Esophagus mucosa (tissue), 1 donor: ENCODE measurements at regions not wholly inside any gene's neighbourhood (a gene's known extent, or its start where the extent isn't known, plus 50 kb on each side); places are given as distances from the start of the nearest gene placed in this dataset.
"Not testable (repeated sequence)": the region's sequence is repeated elsewhere in the genome, so short reads cannot be mapped to it uniquely, and the experiment has no call there.

Experiments
- ATAC-seq: fragments of 200-7000 bp; cut with Tn5 transposase; one replicate; pipeline ENCODE4 v1.9.1; 2020
- donor health status: DM: yes; HTN: yes; CAD: no.

DNA sequence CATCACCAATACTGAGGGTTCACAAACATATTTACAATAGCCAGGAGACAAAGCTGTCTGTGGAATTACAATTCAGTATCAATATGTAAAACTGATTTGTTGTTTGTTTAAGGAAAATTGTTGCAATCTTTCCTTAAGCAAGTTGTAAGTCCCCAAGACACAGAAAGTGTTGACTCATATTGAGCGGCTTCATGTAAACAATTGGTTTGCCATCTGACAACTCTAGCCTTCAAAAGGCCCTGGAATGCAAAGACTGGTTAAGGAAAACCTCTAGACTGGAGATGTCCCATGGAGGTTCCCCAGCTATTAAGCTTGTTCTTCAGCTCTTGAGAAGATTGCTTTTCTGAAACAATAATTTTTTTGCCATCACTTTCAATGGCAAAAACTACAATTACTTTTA, 283.7 kb upstream of the PROK2 start:
- no peak for ATAC-seq

DNA sequence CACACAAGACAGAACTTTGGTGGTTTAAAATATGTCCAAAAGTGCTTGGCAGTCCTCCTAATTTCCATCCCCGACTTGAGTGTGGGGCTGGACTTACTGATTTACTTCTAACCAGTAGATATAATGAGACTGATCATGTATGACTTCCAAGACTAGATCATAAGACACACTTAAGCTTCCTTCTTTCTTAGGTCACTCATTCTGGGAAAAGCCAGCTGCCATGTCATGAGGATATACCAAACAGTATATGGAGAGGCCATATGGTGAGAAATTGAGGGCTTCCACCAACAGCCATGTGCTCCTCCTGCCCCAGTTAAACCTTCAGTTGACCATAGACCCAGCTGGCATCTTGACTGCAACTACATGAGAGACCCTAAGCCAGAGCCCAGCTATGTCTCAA, 282.8 kb upstream of the PROK2 start:
- ATAC-seq, result no peak

DNA sequence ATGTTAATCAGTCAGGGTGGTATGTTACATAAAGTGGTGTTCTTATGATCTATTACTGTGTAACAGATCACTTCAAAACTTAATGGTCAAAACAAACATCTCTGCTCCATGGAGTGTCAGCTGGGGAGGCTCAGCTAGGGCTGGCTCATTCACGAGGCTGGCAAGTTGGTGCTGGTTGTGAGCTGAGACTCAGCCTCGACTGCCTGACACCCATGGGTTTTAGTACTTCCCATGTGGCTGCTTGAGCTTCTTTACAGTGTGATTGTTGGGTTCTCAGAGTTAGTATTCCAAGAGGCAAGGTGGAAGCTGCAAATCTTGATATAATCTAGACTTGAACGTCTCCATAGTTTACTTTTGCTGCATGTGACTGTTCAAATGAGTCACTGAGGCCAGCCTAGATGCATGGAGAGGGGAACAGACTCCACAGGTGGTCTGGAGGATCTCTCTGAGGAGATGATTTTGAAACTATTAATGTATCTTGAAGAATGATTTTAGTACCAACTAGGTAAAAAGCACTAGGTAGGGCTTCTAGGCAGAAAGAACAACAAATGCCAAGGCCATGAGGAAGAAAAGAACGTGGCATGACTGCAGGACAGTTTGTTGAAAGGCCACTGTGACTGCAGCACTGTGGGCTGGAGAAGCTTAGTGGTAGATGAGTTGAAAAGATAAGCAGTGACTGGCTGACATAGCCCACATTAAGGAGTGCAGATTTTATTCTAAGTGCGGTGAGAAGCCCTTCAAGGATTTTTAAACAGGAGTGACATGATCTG, 281.1 kb upstream of the PROK2 start:
- no peak for ATAC-seq

DNA sequence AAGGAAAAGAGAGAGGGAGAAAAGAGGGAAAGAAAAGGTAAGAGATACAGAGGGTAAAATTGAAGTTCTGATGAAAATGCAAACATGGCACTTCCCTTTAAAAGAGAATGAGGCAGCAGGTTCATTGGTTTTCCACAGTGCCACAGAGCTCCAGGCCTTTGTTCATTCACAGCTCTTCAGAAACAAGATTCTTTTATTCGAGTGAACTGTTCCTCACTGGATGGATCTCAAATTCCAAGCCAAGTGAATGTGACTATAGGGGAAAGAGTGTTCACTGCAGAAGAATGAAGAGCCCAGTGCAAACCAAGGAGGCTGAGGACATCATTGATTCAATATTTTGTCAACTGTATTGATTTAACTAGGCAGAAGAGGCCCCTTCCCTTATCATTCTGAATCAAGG, 280.3 kb upstream of the PROK2 start:
- ATAC-seq, result no peak

DNA sequence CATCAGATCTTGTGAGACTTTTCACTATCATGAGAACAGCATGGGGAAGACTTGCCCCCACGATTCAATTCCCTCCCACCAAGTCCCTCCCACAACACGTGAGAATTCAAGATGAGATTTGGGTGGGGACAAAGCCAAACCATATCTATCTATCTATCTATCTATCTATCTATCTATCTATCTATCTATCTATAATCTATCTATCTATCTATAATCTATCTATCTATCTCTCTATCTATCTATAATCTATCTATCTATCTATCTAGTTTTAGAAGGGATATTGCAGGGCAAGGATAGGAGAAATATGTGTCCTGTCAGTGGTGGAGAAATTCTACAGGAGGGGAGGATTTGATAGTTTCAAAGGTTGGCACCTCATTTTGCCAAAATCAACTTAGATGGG, 279.8 kb upstream of the PROK2 start:
- ATAC-seq, result not testable (repeated sequence)

DNA sequence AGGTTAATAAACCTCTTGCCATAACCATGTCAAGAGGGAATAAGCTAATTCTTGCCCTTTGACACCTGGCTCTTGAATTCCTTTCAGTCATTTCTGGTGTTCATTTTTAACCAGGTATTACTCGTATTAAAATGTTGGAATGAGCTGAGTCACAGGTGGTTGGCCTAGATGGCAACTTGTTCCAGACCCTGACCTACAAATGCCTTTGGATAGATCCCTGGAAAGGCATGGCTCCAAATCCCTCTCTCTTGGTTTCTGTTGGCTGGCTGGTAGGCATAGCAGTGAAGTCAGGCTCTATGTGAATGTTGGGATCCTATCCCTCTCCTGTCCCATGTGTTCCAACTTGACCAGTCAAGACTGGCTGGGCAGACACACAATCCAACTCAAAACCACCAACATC, 277.1 kb upstream of the PROK2 start:
- no peak for ATAC-seq

DNA sequence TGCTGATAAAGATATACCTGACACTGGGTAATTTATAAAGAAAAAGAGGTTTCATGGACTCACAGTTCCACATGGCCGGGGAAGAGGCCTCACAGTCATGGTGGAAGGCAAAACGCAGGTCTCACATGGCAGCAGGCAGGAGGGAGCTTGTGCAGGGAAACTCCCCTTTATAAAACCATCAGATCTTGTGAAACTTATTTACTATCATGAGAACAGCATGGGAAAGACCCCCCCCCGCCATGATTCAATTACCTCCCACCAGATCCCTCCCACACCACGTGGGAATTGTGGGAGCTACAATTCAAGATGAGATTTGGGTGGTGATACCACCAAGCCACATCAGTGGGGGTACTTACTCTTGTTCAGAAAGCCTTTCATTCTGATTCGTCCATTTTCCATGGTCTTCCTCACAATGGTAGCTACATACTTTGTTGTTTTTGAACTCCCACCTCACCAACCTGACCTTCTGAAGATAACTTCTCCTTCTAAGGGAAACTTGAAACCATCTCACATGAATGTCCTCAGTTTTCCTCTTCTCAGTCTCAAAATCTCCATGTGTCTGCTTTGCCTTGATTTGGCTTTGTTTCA, 275.6 kb upstream of the PROK2 start:
- no peak for ATAC-seq

DNA sequence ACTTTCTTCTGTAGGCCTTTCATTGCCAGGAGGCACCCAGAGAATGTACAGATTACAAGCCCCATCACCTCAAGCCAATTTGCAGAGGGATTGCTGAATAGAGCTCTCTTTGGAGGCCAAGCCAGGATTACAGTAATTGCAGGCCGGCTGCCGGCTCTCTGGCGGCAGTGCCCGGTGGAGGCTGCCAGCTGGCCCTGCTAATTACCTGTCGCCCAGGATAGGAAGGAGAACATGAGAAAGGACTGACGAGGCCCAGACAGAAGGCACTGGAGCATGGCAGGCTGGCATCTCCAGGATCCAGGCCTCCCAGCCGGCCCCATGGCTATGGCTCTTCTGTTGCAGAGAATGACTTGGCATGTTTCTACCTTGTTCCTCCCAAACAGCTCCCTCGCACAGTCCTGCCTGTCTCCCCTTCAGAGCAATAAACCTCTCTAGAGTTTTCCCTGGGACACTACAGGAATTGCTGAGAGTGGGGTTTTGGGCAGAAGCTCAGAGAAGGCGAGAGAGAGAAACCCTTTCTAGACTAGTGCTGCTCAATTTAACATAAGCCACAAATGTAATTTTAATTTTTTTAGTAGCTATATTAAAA, 273.6 kb upstream of the PROK2 start:
- ATAC-seq, result no peak

DNA sequence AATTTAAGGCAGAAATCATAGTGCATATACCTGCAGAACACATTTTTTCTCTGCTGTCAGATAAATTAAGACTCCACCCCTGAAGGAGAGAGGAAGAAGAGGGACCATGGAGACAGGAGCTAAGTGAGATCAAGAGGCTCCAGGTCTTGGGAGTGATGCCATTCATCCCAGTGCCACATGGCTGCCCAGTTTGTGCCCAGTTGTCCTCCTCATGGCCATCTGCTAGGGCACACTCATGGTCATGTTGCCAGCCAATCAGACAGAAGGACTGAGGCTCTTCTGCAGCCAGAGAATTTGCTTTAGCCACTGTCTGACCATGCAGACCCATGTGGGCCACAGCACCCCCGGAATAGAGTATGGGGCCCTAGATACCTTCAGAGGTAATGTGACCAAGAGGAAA, 270.5 kb upstream of the PROK2 start:
- no peak for ATAC-seq

DNA sequence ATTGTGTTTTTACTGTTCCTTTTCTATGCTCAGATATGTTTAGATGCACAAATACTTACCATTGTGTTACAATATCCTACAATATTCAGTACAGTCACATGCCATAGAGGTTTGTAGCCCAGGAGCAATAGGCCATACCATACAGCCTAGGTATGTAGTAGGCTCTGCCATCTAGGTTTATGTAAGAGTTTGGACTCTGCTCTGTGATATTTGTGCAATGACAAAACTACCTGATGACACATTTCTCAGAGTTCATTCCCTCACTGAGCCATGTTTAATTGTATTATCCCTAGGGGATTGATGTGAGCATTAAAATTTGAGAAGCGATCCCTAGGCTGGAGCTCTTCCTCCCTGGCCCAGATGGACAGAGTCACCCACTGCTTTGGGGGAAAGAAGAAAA, 270.0 kb upstream of the PROK2 start:
- ATAC-seq, result no peak

DNA sequence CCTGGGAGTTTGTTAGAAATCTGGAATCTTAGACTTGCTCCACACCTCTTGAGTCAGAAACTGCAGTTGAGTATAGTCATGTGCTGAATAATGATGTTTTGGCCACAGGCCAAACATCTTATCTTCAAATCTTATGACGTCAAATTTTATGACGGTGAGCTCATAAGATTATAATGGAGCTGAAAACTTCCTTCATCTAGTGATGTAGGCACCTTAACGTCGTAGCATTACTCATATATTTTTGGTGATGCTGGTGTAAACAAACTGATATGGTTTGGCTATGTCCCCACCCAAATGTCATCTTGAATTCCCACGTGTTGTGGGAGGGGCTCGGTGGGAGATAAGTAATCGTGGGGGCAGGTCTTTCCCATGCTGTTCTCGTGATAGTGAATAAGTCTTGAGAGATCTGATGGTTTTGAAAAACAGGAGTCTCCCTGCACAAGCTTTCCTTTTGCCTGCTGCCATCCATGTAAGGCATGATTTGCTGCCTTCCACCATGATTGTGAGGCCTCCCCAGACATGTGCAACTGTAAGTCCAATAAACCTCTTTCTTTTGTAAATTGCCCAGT, 268.0 kb upstream of the PROK2 start:
- no peak for ATAC-seq

DNA sequence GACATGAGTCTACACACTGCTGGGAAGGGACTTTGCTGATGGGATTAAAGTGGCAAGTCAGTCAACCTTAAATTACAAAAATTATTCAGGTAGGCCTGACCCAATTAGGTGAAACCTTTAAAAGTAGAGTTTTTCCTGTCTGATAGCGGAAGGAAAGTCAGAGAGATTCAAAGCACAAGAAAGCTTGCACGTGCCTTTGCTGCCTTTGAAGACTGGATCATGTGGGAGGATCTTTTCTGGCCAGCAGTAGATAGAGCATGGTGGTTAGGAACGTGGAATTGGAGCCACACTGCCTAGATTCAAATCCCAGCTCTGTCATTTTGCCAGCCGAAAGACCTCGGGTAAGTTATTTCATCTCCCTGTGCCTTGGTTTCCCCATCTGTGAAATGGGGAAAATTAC, 265.8 kb upstream of the PROK2 start:
- ATAC-seq, result no peak

DNA sequence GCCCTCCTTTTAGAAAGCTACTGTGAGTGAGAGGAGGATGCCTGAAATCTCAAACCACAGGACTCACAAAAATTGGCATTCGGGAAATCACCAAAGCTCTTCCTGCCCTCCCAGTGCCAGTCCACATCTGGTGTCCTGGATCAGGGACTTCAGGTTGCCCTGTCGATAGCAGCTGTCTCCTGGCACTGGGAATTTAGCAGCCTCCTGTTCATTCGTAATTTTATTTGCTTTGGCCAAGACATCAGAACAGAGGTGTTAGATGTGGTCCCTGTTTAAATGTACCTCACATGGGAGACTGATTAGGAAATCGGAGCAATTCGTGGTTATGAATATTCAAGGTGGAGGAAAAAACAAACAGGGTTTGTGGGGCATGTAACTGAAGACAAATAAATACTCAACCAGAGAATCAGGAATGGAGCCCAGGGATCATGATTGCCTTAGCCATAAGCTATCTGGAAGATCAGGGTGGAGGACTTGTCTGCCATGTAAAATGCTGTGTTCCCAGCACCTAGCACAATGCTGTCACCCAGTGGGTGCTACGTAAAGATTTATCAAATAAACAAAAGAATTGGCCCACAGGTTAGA, 265.2 kb upstream of the PROK2 start:
- no peak for ATAC-seq

DNA sequence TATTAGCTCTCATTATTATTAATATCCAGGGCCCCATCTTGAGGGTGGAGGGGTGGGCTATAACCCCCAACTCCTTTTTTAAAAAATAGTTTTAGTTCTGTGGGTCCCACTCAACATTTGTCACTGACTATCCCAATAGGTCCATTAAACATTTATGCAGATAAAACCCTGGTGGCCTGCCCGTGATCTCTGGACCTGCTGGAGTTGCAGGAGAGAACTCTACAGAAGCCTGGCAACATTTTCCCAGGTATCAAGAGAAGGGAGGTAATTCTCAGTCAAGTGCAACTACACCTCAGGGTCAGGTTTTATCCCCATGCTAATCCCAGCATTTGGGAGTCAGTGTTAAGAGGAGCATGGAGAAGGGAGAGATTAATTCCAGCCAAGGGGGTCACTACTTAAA, 264.4 kb upstream of the PROK2 start:
- no peak for ATAC-seq

DNA sequence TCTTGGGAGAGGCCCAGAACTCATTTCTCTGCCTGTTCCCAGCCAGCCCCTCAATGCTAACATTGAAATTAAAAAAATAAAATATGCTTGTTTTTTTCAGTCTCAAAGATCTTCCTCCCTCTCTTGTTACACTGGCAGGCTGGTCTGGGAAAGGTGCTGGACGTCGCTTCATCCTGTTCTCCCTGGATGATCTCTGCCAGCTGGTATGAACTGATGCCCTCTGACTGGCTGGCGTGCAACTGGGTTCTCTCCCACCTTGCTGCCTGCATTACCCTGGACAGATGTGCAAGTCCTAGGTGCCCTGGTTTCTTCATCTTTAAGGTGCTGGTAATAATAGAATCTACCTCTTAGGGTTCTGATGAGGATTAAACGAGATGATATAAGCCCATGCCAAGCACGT, 263.9 kb upstream of the PROK2 start:
- no peak for ATAC-seq

DNA sequence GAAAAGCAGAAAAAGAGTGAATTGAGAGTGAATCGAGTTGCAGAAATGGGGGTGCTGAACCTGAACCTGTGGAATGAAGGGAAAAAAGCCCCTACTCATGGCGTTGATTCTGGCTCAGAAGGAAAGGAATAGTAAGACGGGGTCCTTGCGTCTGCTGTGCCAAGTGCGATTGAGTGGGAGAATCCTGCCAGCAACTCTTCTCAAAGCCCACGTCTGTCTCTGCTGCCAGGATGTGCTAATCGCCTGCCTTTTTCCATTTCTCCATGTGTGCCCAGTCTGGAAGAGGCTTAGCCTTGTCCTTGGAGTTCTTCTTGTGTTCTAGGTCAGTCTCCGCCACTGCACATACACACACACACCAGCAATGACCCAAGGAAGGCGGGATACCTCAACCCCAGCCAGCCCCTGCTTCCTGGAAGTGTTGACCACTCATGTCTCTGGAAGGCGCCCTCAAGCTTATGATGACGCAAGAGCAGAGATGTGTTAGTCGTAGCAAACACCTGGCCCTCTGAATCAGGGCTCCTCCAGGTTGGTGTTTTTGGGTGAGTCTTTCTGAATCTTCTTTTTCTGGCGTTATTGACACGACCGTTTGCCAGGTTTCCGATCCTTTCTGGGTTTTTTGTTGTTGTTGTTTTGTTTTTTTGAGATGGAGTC, 262.4 kb upstream of the PROK2 start:
- no peak for ATAC-seq

DNA sequence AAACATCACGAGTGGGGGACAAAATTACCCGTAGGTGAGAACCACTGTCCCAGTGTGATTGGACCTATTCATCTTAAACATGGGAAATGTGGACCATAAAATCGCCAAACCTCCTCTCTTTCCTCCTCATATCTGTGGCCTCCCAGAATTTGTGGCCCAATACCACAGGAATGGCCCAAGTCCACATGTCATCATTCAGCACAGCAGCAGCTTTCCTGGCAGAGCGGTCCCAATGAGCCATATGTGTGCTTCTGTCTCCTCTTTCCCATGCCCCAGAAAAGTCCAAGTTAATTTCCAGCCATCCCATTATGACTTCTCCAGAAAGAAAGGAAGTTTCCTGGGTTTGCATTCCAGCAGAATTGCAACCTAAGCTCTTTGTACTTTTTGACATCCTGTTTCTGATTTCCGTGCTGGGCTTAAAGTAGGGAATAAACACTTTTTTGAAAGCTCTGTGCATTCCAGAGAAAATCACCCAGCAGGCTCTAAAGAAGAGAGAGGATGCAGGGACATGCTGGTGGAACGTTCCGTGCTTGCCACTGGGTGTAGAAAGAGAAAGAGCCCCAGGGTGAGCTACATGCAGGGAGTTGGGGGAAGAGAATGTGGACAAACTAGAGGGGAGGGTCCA, 259.4 kb upstream of the PROK2 start:
- no peak for ATAC-seq

DNA sequence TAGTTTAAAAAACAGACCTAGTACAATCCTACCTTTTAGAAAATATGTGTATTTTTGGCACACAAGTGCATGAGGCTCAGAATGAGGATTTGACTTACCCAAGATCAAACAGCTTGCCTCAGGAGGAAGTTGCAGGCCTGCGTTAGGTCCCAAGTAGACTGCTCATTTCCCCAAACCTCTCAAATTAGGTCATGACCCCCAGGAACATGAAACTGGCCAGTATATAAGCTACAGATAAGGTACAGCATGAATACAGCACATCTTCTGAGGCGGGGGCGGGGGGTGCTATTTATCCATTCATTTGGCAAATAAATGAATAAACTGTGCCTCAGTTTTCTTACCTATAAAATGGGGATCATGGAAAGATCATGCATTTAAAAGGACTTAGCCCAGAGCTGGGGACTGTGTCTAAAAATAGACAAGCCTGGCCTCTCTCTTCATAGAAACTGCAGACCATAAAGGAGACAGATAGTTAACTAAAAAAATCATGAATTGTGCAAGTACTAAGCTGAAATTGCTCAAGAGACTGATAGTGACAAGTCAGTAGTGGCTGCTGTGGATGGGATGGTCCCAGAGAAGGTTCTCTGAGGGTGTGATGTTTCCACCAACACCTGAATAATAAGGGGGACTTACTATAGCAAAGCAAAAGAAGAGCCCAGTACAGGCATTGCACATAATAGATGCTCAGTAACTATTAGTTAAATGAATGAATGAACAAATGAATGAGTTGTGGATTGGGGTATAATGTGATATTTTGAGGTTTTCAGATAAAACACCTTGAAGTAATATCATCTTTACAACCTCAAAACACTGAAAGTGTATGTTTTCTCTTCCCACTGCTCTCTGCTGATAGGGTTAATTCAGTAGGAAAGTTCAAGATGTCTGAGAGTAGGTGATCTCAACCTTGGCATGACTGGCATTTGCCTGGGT, 258.5 kb upstream of the PROK2 start:
- ATAC-seq, result no peak

DNA sequence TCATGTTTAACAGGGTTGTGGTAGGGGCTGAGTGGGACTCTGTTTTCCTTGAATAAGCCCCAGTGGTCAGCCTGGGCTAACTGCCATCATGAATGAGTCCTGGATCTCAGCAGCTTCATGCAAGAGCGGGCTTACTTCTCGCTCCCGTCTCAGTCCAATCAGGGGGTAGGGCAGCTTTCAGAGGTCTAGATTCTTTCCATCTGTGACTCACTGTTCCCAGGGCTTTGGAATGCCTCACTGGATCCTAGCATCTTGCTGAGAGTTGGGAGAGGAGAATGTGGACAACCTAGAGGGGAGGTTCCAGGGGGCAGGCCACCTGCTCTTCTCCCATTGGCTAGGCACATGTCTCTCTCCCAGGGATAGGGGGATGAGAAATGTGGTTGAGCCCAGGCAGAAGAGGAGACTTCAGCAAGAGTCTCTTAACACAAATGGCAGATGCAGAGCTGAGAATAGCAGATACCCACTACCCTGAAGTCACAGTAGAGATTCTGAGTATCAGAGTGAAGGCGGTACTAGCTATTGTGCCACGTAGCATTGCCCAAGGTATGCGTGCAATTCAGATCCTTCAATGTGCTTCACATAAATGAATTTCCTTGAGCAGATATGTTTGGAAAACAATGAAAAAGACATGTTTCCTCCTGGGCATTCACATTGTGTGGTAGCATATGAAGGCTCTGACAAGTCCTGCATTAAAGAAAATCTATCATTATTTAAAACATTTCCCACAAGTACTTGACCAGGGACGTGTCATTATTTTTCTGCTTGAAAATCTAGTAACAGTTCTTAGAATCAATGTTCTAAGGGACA, 257.7 kb upstream of the PROK2 start:
- no peak for ATAC-seq

DNA sequence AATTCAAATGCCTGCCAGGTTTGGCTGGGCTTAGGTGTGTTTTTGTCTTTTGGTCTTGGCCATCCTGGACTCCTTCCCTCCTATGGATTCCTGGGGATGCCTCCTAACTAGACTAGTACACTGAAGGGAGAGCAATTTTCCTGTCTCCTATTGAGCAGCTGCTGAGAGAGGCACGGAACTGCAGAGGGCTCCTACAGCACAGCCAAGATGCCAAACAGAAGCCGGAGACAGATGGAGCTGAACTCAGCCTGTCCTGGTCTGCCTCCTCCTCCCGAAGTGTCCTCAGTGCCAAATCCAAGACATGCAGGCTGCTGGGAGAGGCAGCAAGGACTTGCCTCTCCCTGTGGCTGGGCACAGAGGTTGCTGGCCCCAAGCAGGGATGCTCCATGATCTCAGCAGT, 256.6 kb upstream of the PROK2 start:
- ATAC-seq, result no peak

DNA sequence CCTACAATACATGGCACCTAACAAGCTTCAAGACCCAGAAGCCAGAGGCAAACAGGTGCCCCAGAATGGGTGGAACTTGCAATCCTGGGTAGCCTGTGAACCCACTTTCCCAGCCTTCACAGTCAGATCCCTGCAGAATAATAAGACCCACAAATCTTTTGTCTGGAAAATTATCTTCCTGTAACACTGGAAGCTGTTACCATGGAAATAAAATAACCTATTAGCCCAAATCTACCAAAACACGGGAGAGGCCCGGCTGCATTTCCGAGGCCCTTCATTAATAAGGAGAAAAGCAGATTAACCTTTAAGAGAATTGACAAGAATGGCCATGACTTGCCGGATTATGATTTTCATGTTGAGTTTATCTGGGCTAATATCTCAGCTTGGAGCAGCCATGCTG, 256.1 kb upstream of the PROK2 start:
- ATAC-seq, result no peak
